Naive thymus-derived CD4-positive, alpha-beta T cell (primary cell): ENCODE measurements at regions not wholly inside any gene's neighbourhood (a gene's known extent, or its start where the extent isn't known, plus 50 kb on each side); places are given as distances from the start of the nearest gene placed in this dataset.

Source experiments
- ATAC-seq: fragments of 150-1000 bp; cut with Tn5 transposase; 2 replicates; pipeline ENCODE4 v1.10.0; 2021; ENCODE audit warnings: mild to moderate bottlenecking, moderate library complexity
- CTCF ChIA-PET: fragments of 350-600 bp; sonication (Branson Sonifier 250); formaldehyde crosslinking; loops from one replicate; lab custom pipeline; 2021; ENCODE audit warnings: antibody characterized with exemption; lab: Charles Lee
- POLR2A ChIA-PET: fragments of 350-600 bp; sonication (Branson Sonifier 250); formaldehyde crosslinking; loops from one replicate; lab custom pipeline; 2021; ENCODE audit warnings: antibody characterized with exemption, inconsistent platforms; lab: Charles Lee
- DNase-seq, 9 donors: peaks; one replicate each; pipeline versions ENCODE4 v3.0.0 to v3.0.0-alpha.2; 2020 to 2022; ENCODE audit warnings: mixed read lengths in 1 of 9
- H3K27ac ChIP-seq: one replicate; pipeline ENCODE4 v1.7.0; 2013; ENCODE audit warnings: mild to moderate bottlenecking, low read depth, low read length, moderate library complexity
- H3K27me3 ChIP-seq, 2 donors: one replicate each; pipeline ENCODE4 v1.7.0; 2013; ENCODE audit warnings: low read length in 2 of 2, mild to moderate bottlenecking in 2 of 2, moderate library complexity in 2 of 2; ENCODE audit not compliant: control insufficient read depth in 2 of 2, insufficient read depth in 2 of 2
- H3K36me3 ChIP-seq, 3 experiments: 1 replicate in 2 of 3; 2 replicates in 1 of 3; pipeline ENCODE4 v1.7.0; 2013; ENCODE audit warnings: low read length in 3 of 3, mild to moderate bottlenecking in 3 of 3, moderate library complexity in 1 of 3; ENCODE audit not compliant: insufficient read depth in 3 of 3, control insufficient read depth in 2 of 3
- H3K4me1 ChIP-seq, 2 donors: one replicate each; pipeline ENCODE4 v1.7.0; 2013; ENCODE audit warnings: low read length in 2 of 2, mild to moderate bottlenecking in 2 of 2, moderate library complexity in 1 of 2; ENCODE audit not compliant: control insufficient read depth in 2 of 2, insufficient read depth in 2 of 2
- H3K4me3 ChIP-seq: 2 replicates; pipeline ENCODE4 v1.7.0; 2013; ENCODE audit warnings: mild to moderate bottlenecking, low read length
- H3K9me3 ChIP-seq, 3 experiments: 1 replicate in 2 of 3; 2 replicates in 1 of 3; pipeline ENCODE4 v1.7.0; 2013; ENCODE audit warnings: low read length in 3 of 3; ENCODE audit not compliant: control insufficient read depth in 2 of 3
- H3K27ac Mint-ChIP-seq, 9 donors: one replicate each; pipeline ENCODE4 v1.8.0; 2020 to 2022; ENCODE audit warnings: mixed read lengths in 9 of 9, mild to moderate bottlenecking in 8 of 9, moderate library complexity in 5 of 9, inconsistent platforms in 2 of 9
- H3K27me3 Mint-ChIP-seq, 5 donors: one replicate each; pipeline ENCODE4 v1.8.0; 2021 to 2022; ENCODE audit warnings: mixed read lengths in 5 of 5, mild to moderate bottlenecking in 1 of 5
- H3K36me3 Mint-ChIP-seq, 5 donors: one replicate each; pipeline ENCODE4 v1.8.0; 2020 to 2022; ENCODE audit warnings: mixed read lengths in 5 of 5, mild to moderate bottlenecking in 3 of 5, inconsistent platforms in 1 of 5
- H3K4me1 Mint-ChIP-seq, 7 donors: one replicate each; pipeline ENCODE4 v1.8.0; 2020 to 2022; ENCODE audit warnings: mixed read lengths in 7 of 7, mild to moderate bottlenecking in 3 of 7, inconsistent platforms in 1 of 7
- H3K4me3 Mint-ChIP-seq, 10 donors: one replicate each; pipeline ENCODE4 v1.8.0; 2020 to 2022; ENCODE audit warnings: mild to moderate bottlenecking in 10 of 10, mixed read lengths in 10 of 10, moderate library complexity in 6 of 10, inconsistent platforms in 2 of 10
- H3K9me3 Mint-ChIP-seq, 11 donors: one replicate each; pipeline ENCODE4 v1.8.0; 2020 to 2022; ENCODE audit warnings: mixed read lengths in 11 of 11, mild to moderate bottlenecking in 4 of 11, inconsistent platforms in 1 of 11, moderate library complexity in 1 of 11
- intact Hi-C, 2 donors: fragments of 100-400 bp; cut with micrococcal nuclease; formaldehyde crosslinking; loops; one replicate each; pipeline ENCODE4 v1.15.1; 2023

- H3K36me3 ChIP-seq, result no peaks in the 10 kb centered on the region
- CTCF ChIA-PET, result no interaction called here
- POLR2A ChIA-PET, result no interaction called here
- ATAC-seq (no peak), DNase-seq (no peak)
- H3K27ac ChIP-seq, result no peak overlapping the region
- Mint-ChIP-seq H3K27me3 (peaks cover 0 to 12% (median 10%) of the 10 kb centered on the region in 5 donors), H3K4me3 (no peak overlapping the region), H3K27ac (no peak overlapping the region), H3K4me1 (peaks cover 0 to 3% (median 0%) of the 10 kb centered on the region in 7 donors), H3K36me3 (no peaks in the 10 kb centered on the region), H3K9me3 (peaks cover 0 to 3% (median 0%) of the 10 kb centered on the region in 11 donors)
- no peaks in the 10 kb centered on the region for H3K27me3 ChIP-seq
- intact Hi-C loops, result no loop called here
- H3K9me3 ChIP-seq, result no peaks in the 10 kb centered on the region
- no peak overlapping the region for H3K4me3 ChIP-seq
- no peaks in the 10 kb centered on the region for H3K4me1 ChIP-seq
These were observed 326.1 kb upstream of the USP24 start for GRCh38 chr1:55541296-55541695.

- Mint-ChIP-seq H3K4me1 (peaks cover 0 to 3% (median 0%) of the 10 kb centered on the region in 7 donors), H3K27me3 (peaks cover 0 to 7% (median 0%) of the 10 kb centered on the region in 5 donors), H3K9me3 (peaks cover 0 to 3% (median 0%) of the 10 kb centered on the region in 11 donors), H3K36me3 (no peaks in the 10 kb centered on the region), H3K4me3 (no peak overlapping the region), H3K27ac (no peak overlapping the region)
- no peaks in the 10 kb centered on the region for H3K27me3 ChIP-seq
- no peaks in the 10 kb centered on the region for H3K36me3 ChIP-seq
- ChIA-PET POLR2A (no interaction called here), CTCF (no interaction called here)
- no peak overlapping the region for H3K27ac ChIP-seq
- no peak for ATAC-seq
- intact Hi-C loops, result no loop called here
- no peak for DNase-seq
- H3K4me3 ChIP-seq, result no peak overlapping the region
- no peaks in the 10 kb centered on the region for H3K4me1 ChIP-seq
- no peaks in the 10 kb centered on the region for H3K9me3 ChIP-seq
These were observed 324.7 kb upstream of the USP24 start for GRCh38 chr1:55539652-55540512.

GRCh38 chr1:55538428-55538827, 323.3 kb upstream of the USP24 start:
- POLR2A ChIA-PET, result no interaction called here
- no peaks in the 10 kb centered on the region for H3K27me3 ChIP-seq
- H3K4me3 Mint-ChIP-seq, result no peak overlapping the region
- ATAC-seq (no peak), DNase-seq (no peak)
- H3K9me3 Mint-ChIP-seq, result no peaks in the 10 kb centered on the region
- H3K27me3 Mint-ChIP-seq, result peaks cover 0 to 5% (median 0%) of the 10 kb centered on the region in 5 donors
- H3K4me3 ChIP-seq, result no peak overlapping the region
- intact Hi-C loops, result no loop called here
- no peaks in the 10 kb centered on the region for H3K36me3 ChIP-seq
- no peaks in the 10 kb centered on the region for H3K36me3 Mint-ChIP-seq
- no peak overlapping the region for H3K27ac ChIP-seq
- H3K27ac Mint-ChIP-seq, result no peak overlapping the region
- no peaks in the 10 kb centered on the region for H3K9me3 ChIP-seq
- CTCF ChIA-PET, result no interaction called here
- peaks cover 0 to 3% (median 0%) of the 10 kb centered on the region in 7 donors for H3K4me1 Mint-ChIP-seq
- H3K4me1 ChIP-seq, result no peaks in the 10 kb centered on the region

- ATAC-seq (peak; percentile 22), DNase-seq (no peak)
- intact Hi-C loops, result no loop called here
- no peaks in the 10 kb centered on the region for H3K4me1 ChIP-seq
- no peaks in the 10 kb centered on the region for H3K9me3 ChIP-seq
- H3K36me3 ChIP-seq, result no peaks in the 10 kb centered on the region
- no peak overlapping the region for H3K27ac ChIP-seq
- ChIA-PET CTCF (interaction anchor here (0.6 kb wide), 1 partner anchor 8 kb away, joined by 3 read pairs; no protein-coding TSS in a partner anchor), POLR2A (no interaction called here)
- no peaks in the 10 kb centered on the region for H3K9me3 Mint-ChIP-seq
- no peaks in the 10 kb centered on the region for H3K27me3 ChIP-seq
- no peak overlapping the region for H3K4me3 ChIP-seq
- peak overlapping the region in 1 of 10 donors; percentile 31 for H3K4me3 Mint-ChIP-seq
- peak overlapping the region in 1 of 9 donors; percentile 49 for H3K27ac Mint-ChIP-seq
- no peaks in the 10 kb centered on the region for H3K36me3 Mint-ChIP-seq
- H3K4me1 Mint-ChIP-seq, result peaks cover 0 to 3% (median 0%) of the 10 kb centered on the region in 7 donors
- H3K27me3 Mint-ChIP-seq, result peaks cover under 1 to 7% (median 4%) of the 10 kb centered on the region in 5 donors
These were observed 321.3 kb upstream of the USP24 start for GRCh38 chr1:55536545-55536865.

- Histone ChIP-seq H3K36me3 (no peaks in the 10 kb centered on the region), H3K4me3 (no peak overlapping the region), H3K4me1 (no peaks in the 10 kb centered on the region), H3K27me3 (no peaks in the 10 kb centered on the region), H3K9me3 (no peaks in the 10 kb centered on the region), H3K27ac (no peak overlapping the region)
- Mint-ChIP-seq H3K4me1 (peaks cover 0 to 3% (median 0%) of the 10 kb centered on the region in 7 donors), H3K4me3 (no peak overlapping the region), H3K36me3 (no peaks in the 10 kb centered on the region), H3K9me3 (no peaks in the 10 kb centered on the region), H3K27ac (peak overlapping the region in 1 of 9 donors; percentile 49), H3K27me3 (peaks cover 3 to 8% (median 5%) of the 10 kb centered on the region in 5 donors)
- POLR2A ChIA-PET, result no interaction called here
- DNase-seq (no peak), ATAC-seq (peak; percentile 38)
- CTCF ChIA-PET, result interaction anchor here (0.6 kb wide), 1 partner anchor 8 kb away, joined by 3 read pairs; no protein-coding TSS in a partner anchor
- intact Hi-C loops, result no loop called here
These were observed 320.8 kb upstream of the USP24 start for GRCh38 chr1:55535724-55536544.

- ChIA-PET POLR2A (no interaction called here), CTCF (no interaction called here)
- Mint-ChIP-seq H3K4me1 (peaks cover 0 to 3% (median 0%) of the 10 kb centered on the region in 7 donors), H3K27ac (no peak overlapping the region), H3K27me3 (peaks cover 3 to 11% (median 4%) of the 10 kb centered on the region in 5 donors), H3K9me3 (no peaks in the 10 kb centered on the region), H3K36me3 (no peaks in the 10 kb centered on the region), H3K4me3 (no peak overlapping the region)
- ATAC-seq (no peak), DNase-seq (no peak)
- Histone ChIP-seq H3K27me3 (no peaks in the 10 kb centered on the region), H3K36me3 (no peaks in the 10 kb centered on the region), H3K4me1 (no peaks in the 10 kb centered on the region), H3K9me3 (no peaks in the 10 kb centered on the region), H3K27ac (no peak overlapping the region), H3K4me3 (no peak overlapping the region)
- intact Hi-C loops, result no loop called here
These were observed 319.5 kb upstream of the USP24 start for GRCh38 chr1:55534565-55535121.
